ENCODE measurements at regions not wholly inside any gene's neighbourhood (a gene's known extent, or its start where the extent isn't known, plus 50 kb on each side); places are given as distances from the start of the nearest gene placed in this dataset.

DNA sequence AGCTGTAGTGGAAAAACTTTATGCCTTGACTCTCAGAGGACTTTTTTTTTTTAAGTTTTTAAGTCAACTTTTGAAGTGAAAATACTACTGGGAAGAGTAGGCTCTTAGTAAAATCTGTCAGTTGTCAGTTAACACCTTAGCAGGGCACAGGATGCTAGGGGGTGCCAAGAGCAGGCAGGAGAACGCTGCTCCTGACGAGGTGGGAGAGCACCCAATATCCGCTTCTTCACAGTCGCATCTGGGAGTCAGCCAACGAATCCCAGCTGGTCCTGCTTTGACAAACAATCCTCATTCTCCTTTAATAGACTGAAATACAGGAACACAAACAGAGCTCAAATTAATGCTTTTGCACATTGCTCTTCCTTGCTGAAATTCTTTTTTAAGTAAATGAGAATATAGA lies 709.5 kb upstream of the ACVR2A start:
- no peak overlapping the region for H3K27ac Mint-ChIP-seq
- no peaks in the 10 kb centered on the region for H3K9me3 Mint-ChIP-seq
- peaks cover 2% of the 10 kb centered on the region for H3K27me3 Mint-ChIP-seq (ENCODE audit: low read depth)
- intact Hi-C loops (cut with micrococcal nuclease): no loop called here
- H3K4me3 Mint-ChIP-seq (ENCODE audit: low read depth): no peak overlapping the region
- no peaks in the 10 kb centered on the region for H3K36me3 Mint-ChIP-seq (ENCODE audit: low read depth)
- H3K4me1 Mint-ChIP-seq (ENCODE audit: low read depth): no peaks in the 10 kb centered on the region
- no peak for DNase-seq (ENCODE audit: low spot score)

DNA sequence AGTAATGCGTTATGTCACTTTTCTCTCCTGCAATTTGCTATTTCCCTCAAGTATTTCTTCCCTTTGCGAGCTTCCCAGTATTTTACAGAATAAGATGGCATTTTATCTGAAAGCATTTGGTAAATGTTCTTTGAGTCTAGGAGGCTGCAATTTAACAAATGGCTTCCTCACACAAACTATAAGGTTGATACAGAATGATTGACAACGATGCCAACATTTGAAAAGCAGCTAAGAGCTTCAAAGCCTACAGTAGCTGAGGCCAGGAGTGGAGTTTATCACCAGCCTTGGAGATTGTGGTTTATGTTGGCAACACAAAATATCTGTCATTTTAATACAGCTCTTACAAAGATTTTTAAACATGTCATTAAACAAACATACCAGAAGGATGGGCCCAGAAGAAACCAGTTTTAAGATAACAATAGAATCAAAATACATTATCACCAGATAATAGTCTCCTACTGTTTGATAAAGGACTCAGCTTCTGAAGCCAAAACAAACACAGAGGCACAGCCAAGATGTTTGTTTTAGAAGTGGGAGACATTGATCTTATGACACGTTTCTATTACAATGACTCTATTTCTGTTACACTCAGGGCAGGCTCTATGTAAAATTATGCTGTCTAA lies 711.4 kb upstream of the ACVR2A start:
- H3K27me3 Mint-ChIP-seq (ENCODE audit: low read depth): no peaks in the 10 kb centered on the region
- no peaks in the 10 kb centered on the region for H3K36me3 Mint-ChIP-seq (ENCODE audit: low read depth)
- H3K4me1 Mint-ChIP-seq (ENCODE audit: low read depth): no peaks in the 10 kb centered on the region
- no peak overlapping the region for H3K4me3 Mint-ChIP-seq (ENCODE audit: low read depth)
- no peak overlapping the region for H3K27ac Mint-ChIP-seq
- no peak for DNase-seq (ENCODE audit: low spot score)
- H3K9me3 Mint-ChIP-seq: no peaks in the 10 kb centered on the region
- intact Hi-C loops (cut with micrococcal nuclease): no loop called here

DNA sequence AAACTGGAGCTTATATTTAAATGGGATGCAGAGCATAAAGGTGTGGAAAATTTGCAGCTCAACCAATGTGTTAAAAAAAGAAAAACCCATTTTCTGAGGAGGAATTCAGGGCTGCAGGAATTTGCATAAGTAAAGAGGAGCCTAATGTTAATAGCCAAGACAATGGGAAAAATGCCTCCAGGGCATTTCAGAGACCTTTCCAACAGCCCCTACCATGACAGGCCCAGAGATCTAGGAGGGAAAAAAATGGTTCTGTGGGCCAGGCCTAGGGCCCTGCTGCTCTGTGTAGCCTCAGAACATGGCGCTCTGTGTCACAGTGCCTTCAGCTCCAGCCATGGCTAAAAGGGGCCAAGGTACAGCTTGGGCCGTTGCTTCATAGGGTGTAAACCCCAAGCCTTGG lies 719.7 kb upstream of the ACVR2A start:
- Mint-ChIP-seq H3K27ac (no peak overlapping the region), H3K4me3 (ENCODE audit: low read depth) (no peak overlapping the region), H3K4me1 (ENCODE audit: low read depth) (no peaks in the 10 kb centered on the region), H3K36me3 (ENCODE audit: low read depth) (no peaks in the 10 kb centered on the region), H3K9me3 (peaks cover 13% of the 10 kb centered on the region), H3K27me3 (ENCODE audit: low read depth) (no peaks in the 10 kb centered on the region)
- DNase-seq (ENCODE audit: low spot score): no peak
- intact Hi-C loops (cut with micrococcal nuclease): no loop called here

DNA sequence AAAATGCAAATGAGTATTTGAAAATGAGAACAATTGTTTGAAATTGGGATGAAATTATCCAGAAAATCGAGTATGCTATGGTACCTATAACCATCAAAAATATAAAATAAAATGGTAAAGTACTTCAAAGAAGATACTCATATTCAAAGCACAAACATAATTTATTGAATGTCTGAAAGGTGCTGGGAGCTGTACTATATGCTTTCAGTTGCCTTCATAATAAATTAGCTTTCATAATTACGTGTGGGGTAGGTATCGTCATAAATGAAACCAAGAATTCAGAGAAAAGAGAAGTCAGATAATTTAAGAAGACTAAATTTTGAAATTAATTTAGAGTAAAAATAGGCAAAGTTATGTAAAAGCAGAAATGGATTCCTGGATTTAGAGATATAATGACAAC lies 721.9 kb upstream of the ACVR2A start:
- H3K27me3 Mint-ChIP-seq (ENCODE audit: low read depth): no peaks in the 10 kb centered on the region
- H3K27ac Mint-ChIP-seq: no peak overlapping the region
- peaks cover 13% of the 10 kb centered on the region for H3K9me3 Mint-ChIP-seq
- no peak for DNase-seq (ENCODE audit: low spot score)
- H3K36me3 Mint-ChIP-seq (ENCODE audit: low read depth): no peaks in the 10 kb centered on the region
- intact Hi-C loops (cut with micrococcal nuclease): no loop called here
- H3K4me1 Mint-ChIP-seq (ENCODE audit: low read depth): no peaks in the 10 kb centered on the region
- no peak overlapping the region for H3K4me3 Mint-ChIP-seq (ENCODE audit: low read depth)

DNA sequence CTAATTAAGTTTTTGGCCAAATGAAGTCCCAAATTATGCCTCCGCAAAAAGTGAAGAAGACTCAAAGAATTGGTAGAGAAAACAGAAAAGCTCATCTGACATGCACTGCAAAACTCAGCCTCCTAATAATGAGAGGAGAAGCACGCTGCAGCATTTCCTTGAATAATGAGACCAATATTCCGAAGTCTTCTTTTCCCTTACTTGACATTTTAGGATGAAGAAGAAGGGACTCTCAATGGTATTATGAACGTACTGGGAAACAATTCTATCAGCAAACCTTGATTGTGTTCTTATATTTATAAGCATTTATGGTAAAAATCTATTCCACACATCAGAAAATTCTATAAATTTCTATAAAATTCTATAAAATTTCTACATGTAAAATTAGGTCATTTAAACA lies 733.9 kb upstream of the ACVR2A start:
- Mint-ChIP-seq H3K36me3 (ENCODE audit: low read depth) (no peaks in the 10 kb centered on the region), H3K27me3 (ENCODE audit: low read depth) (peaks cover 2% of the 10 kb centered on the region), H3K4me1 (ENCODE audit: low read depth) (no peaks in the 10 kb centered on the region), H3K27ac (no peak overlapping the region), H3K9me3 (no peaks in the 10 kb centered on the region), H3K4me3 (ENCODE audit: low read depth) (no peak overlapping the region)
- DNase-seq (ENCODE audit: low spot score): no peak
- intact Hi-C loops (cut with micrococcal nuclease): no loop called here

DNA sequence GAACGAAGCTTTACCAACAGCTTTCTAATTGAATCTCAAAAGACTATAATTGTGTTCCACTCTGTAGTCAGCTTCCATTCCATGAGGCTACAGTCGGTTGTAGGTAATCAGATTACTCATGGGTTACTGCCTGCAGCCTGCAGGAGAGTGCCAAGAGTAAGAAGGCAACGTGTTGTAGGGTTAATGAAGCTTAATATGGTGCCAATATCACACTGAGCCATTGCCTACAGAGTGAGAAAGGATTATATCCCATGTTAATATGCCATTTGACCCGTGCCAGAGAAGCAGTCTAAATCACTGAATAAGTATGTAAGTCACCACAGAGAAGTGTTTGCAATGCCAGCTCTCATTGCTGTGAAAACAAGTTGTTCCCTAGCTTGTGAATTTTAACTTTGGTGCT lies 734.5 kb upstream of the ACVR2A start:
- H3K9me3 Mint-ChIP-seq: no peaks in the 10 kb centered on the region
- intact Hi-C loops (cut with micrococcal nuclease): no loop called here
- no peaks in the 10 kb centered on the region for H3K4me1 Mint-ChIP-seq (ENCODE audit: low read depth)
- H3K27me3 Mint-ChIP-seq (ENCODE audit: low read depth): peaks cover 2% of the 10 kb centered on the region
- no peaks in the 10 kb centered on the region for H3K36me3 Mint-ChIP-seq (ENCODE audit: low read depth)
- no peak overlapping the region for H3K27ac Mint-ChIP-seq
- no peak for DNase-seq (ENCODE audit: low spot score)
- H3K4me3 Mint-ChIP-seq (ENCODE audit: low read depth): no peak overlapping the region

DNA sequence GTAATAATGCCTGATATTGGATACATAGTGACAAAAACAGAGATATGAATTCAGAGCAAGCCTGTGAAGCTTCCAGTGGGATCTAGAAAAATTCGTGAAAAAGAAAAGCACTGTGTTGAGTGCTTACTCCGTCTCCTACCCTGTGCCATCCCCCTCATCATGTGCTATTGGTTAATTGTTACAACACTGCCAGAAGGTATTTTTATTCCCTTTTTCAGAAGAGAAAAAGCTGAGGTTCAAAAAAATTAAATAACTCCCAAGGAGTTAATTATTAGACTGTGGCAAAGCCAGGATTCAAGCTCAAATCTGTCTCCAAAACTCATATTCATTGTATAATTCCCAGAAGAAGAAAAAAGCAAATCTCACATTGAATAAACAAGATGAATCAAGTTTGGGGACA lies 735.5 kb upstream of the ACVR2A start:
- no peaks in the 10 kb centered on the region for H3K9me3 Mint-ChIP-seq
- H3K27ac Mint-ChIP-seq: no peak overlapping the region

DNA sequence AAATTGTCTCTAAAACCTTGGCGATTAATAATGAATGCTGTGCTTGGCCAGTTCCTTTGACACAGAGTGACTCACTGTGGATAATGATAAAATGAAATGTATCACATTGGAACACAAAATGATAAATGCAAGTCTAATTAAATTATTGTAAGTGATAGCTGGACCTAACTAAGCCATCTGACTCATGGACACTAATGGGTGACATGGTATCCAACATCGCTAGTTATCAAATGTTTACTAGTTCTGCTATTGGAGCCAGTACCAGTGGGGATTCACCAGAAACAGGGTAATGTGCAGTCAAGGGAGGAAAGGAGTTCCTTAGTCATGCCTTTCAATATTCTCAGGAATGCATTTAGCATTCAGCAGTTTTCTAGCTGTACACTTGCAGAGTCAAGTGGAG lies 736.3 kb upstream of the ACVR2A start:
- no peak overlapping the region for H3K27ac Mint-ChIP-seq
- no peak overlapping the region for H3K4me3 Mint-ChIP-seq (ENCODE audit: low read depth)
- peaks cover 2% of the 10 kb centered on the region for H3K27me3 Mint-ChIP-seq (ENCODE audit: low read depth)
- no peak for DNase-seq (ENCODE audit: low spot score)
- intact Hi-C loops (cut with micrococcal nuclease): no loop called here
- H3K9me3 Mint-ChIP-seq: no peaks in the 10 kb centered on the region
- H3K4me1 Mint-ChIP-seq (ENCODE audit: low read depth): no peaks in the 10 kb centered on the region
- H3K36me3 Mint-ChIP-seq (ENCODE audit: low read depth): no peaks in the 10 kb centered on the region

More for the DNA sequence above, 735.5 kb upstream of the ACVR2A start:
- no peaks in the 10 kb centered on the region for H3K4me1 Mint-ChIP-seq (ENCODE audit: low read depth)
- DNase-seq (ENCODE audit: low spot score): no peak
- intact Hi-C loops (cut with micrococcal nuclease): no loop called here
- H3K4me3 Mint-ChIP-seq (ENCODE audit: low read depth): no peak overlapping the region
- H3K27me3 Mint-ChIP-seq (ENCODE audit: low read depth): peaks cover 2% of the 10 kb centered on the region
- no peaks in the 10 kb centered on the region for H3K36me3 Mint-ChIP-seq (ENCODE audit: low read depth)

DNA sequence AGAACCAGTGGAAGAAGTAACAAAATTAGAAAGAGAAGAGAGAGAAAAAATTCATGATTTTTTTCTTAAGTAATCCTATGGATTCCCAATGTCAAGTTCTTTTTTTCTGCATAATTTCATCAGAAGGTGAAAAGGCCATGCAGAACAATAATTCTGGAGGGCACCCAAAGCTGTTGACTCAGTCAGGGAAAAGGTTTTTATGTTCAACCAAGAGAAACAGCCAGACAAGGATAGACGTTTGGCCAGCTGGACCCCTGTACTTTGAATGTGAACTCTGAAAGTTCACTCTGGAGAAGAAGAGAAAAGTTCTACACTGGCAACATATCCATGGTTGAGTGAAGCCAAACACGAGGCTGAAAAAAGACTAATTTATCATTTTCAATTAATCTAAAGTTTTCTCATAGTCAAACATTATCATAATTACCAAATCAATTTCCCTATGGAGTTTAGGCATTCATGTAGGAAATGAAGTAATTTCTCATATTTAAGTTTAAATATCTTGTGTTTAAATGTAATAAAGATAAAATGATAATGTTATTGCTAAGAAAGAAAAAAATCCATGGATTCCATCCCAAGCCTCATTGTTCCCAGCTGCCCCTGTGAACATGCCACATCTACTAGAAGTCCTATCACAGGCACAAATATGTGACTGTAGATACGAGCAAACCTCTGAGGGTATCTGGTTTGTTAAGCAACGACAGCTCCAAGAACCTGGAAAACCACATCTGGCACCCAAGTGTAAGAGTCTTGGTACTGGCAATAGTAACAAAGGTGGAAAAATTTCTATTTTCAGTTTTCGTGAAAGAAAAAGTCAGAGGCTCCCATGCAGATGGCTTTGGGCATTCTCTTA lies 742.7 kb upstream of the ACVR2A start:
- Mint-ChIP-seq H3K9me3 (no peaks in the 10 kb centered on the region), H3K27me3 (ENCODE audit: low read depth) (no peaks in the 10 kb centered on the region), H3K36me3 (ENCODE audit: low read depth) (no peaks in the 10 kb centered on the region), H3K27ac (no peak overlapping the region), H3K4me3 (ENCODE audit: low read depth) (no peak overlapping the region), H3K4me1 (ENCODE audit: low read depth) (no peaks in the 10 kb centered on the region)
- intact Hi-C loops (cut with micrococcal nuclease): no loop called here
- no peak for DNase-seq (ENCODE audit: low spot score)

DNA sequence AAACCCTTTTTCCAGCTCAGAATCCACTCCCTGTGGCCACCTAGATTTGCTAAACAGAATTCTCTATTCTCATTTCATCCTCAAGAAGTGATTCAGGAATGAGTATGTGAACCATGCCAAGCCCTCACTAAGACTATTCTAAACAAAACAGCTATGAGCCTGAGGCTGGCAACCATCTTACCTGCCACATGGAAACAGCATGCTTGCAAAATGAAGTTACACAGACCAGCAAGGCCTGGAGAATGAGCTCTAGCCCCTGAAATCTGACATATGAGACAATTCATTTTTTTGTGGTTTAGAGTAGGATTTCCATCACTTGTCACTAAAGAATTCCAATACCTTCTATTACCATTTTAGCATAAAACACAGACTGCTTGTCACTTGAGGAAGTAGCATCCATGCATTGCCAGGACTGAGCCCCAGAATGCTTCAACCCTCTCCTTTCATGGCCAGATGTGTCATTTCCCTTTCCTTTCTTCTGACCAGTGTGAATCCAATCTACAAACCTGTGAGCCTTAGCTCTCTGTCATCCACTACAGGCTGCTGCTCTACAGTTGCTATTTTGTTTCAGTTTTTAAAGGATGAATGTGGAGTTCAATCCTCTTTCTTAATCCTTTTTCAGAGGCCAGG lies 744.3 kb upstream of the ACVR2A start:
- H3K9me3 Mint-ChIP-seq: no peaks in the 10 kb centered on the region
- intact Hi-C loops (cut with micrococcal nuclease): no loop called here
- H3K4me1 Mint-ChIP-seq (ENCODE audit: low read depth): no peaks in the 10 kb centered on the region
- H3K27ac Mint-ChIP-seq: no peak overlapping the region
- no peak overlapping the region for H3K4me3 Mint-ChIP-seq (ENCODE audit: low read depth)
- H3K36me3 Mint-ChIP-seq (ENCODE audit: low read depth): no peaks in the 10 kb centered on the region
- no peaks in the 10 kb centered on the region for H3K27me3 Mint-ChIP-seq (ENCODE audit: low read depth)
- DNase-seq (ENCODE audit: low spot score): no peak

DNA sequence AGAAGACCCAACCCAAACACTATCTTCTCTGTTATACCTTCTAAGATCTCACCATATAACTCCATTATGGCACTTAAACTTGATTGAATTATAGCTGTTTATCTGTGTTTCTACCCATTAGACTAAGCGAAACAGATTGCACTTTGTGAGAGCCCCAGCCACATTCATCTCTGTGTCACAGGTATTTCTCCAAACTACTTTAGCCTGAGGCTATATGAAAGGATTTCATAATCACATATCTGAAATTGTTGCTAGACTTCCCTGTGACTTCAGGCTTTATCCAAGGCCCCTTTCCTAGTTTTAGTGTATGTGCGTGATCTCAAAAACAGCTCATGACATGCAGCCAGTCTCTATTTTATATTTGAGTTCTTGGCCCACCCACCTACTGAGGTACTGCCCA lies 745.0 kb upstream of the ACVR2A start:
- intact Hi-C loops (cut with micrococcal nuclease): no loop called here
- no peak for DNase-seq (ENCODE audit: low spot score)

DNA sequence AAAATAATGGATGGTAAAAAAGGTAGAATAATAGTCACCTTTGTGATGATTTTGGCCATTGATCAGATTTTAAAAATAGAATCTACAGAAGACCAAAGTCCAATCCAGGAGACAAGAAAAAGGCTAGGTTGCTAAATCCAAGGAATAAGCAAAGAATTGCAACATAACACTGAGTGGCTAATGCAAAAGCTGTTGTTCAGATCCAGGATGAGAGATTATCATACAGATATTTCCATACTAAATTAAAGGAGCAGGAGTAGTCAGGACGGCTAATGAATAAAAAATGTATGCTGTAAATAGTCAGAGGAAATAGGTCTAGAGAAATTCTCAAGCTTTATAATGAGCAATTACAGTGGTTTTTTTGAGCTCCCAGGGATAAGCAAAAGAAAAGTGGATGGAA lies 745.9 kb upstream of the ACVR2A start:
- intact Hi-C loops (cut with micrococcal nuclease): no loop called here
- Mint-ChIP-seq H3K4me3 (ENCODE audit: low read depth) (no peak overlapping the region), H3K9me3 (no peaks in the 10 kb centered on the region)

More for the DNA sequence above, 745.0 kb upstream of the ACVR2A start:
- Mint-ChIP-seq H3K27me3 (ENCODE audit: low read depth) (peaks cover under 1% of the 10 kb centered on the region), H3K4me3 (ENCODE audit: low read depth) (no peak overlapping the region), H3K36me3 (ENCODE audit: low read depth) (no peaks in the 10 kb centered on the region), H3K4me1 (ENCODE audit: low read depth) (no peaks in the 10 kb centered on the region), H3K27ac (no peak overlapping the region), H3K9me3 (no peaks in the 10 kb centered on the region)

DNA sequence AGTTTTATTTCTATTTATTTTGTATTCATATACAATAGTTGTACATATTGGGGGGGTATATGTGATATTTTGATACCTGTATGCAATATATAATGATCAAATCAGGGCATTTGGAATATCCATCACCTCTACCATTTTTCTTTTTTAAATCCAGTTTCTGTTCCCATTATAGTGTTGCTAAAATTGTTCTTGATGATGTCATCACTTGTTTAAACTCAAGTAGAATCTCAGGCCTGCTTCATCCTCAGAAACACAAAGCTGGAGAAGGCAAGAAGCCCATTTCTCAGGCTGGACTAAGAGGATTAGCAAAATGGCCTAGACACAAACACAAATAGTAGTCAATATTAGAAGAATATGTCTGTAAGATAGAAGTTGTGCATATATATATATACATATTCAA lies 747.1 kb upstream of the ACVR2A start:
- intact Hi-C loops (cut with micrococcal nuclease): no loop called here
- Mint-ChIP-seq H3K36me3 (ENCODE audit: low read depth) (no peaks in the 10 kb centered on the region), H3K9me3 (no peaks in the 10 kb centered on the region), H3K4me3 (ENCODE audit: low read depth) (no peak overlapping the region), H3K27ac (no peak overlapping the region), H3K27me3 (ENCODE audit: low read depth) (peaks cover 3% of the 10 kb centered on the region), H3K4me1 (ENCODE audit: low read depth) (no peaks in the 10 kb centered on the region)
- no peak for DNase-seq (ENCODE audit: low spot score)

More for the DNA sequence above, 745.9 kb upstream of the ACVR2A start:
- Mint-ChIP-seq H3K27ac (no peak overlapping the region), H3K36me3 (ENCODE audit: low read depth) (no peaks in the 10 kb centered on the region), H3K27me3 (ENCODE audit: low read depth) (peaks cover 3% of the 10 kb centered on the region), H3K4me1 (ENCODE audit: low read depth) (no peaks in the 10 kb centered on the region)
- no peak for DNase-seq (ENCODE audit: low spot score)
